ENCODE measurements at regions not wholly inside any gene's neighbourhood (a gene's known extent, or its start where the extent isn't known, plus 50 kb on each side); places are given as distances from the start of the nearest gene placed in this dataset.

GRCh38 chr2:83756219-83756618 is 702.9 kb downstream of the SUCLG1 start:
- DNase-seq = no peak

GRCh38 chr2:83747141-83747540 is 711.9 kb downstream of the SUCLG1 start:
- no peak for DNase-seq

GRCh38 chr2:83744855-83745254 is 714.2 kb downstream of the SUCLG1 start:
- no peak for DNase-seq

- no peak for DNase-seq
Measured at GRCh38 chr2:83742117-83742782, 716.8 kb downstream of the SUCLG1 start.

DNA sequence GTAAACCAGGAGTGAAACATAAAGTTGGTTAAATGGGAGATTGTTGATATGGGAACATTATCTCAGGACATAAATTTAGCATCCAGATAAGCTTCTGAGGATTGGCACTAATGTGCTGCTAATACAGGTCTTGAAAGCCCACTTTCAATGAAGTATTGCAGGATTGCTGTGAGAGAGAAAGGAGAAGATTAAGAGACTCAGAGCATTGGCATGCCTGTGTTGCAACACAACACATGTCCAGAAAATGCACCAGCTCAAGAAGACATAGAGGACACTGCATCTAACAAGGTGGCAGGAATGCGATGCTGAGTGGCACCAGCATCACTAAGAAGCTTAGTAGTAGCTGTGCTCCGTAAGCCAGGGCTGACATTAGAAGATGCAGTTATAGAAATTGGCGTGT is 728.9 kb downstream of the SUCLG1 start:
- DNase-seq = no peak

- DNase-seq = no peak
Measured at GRCh38 chr2:83725735-83726134, 733.3 kb downstream of the SUCLG1 start.

DNA sequence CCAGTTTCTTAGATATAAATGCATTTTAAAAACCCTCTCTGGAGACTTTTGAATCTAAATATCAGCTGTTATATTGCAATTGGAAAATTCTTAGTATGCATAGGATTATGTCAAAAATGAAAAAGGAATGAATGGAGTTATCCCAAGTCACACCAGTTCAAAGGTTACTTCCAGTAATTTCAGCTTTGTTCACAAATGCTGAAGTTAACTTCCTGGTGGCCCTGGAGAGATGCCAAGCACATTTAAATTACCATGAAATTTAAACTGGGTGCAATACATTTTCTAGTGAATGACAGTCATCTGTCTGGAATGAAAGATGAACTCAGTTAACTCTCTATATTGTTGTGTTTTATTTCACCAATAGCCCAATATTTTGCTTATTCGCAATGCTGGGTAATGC is 753.9 kb downstream of the SUCLG1 start:
- DNase-seq = no peak

GRCh38 chr2:83703598-83703997 is 755.5 kb downstream of the SUCLG1 start:
- DNase-seq = no peak

DNA sequence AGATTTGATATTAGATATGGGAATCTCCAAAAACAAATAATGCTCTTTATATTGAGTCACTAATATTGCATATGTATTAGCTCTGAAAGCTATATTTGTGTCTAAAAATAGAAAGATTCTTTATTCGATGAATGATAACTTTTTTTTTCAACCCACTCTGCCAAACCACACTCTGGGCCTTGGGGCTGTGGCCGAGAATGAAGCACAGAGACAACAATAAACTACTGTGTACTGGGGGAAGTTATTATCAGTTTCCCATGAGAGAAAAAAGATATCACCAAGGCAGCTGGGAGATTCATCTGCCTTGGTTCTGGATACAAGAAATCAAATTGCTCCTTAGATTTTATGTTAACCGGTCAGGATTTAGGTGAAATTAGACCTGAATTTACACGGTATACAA is 762.2 kb downstream of the SUCLG1 start:
- DNase-seq = no peak

- no peak for DNase-seq
Measured at GRCh38 chr2:83695530-83695929, 763.5 kb downstream of the SUCLG1 start.

DNA sequence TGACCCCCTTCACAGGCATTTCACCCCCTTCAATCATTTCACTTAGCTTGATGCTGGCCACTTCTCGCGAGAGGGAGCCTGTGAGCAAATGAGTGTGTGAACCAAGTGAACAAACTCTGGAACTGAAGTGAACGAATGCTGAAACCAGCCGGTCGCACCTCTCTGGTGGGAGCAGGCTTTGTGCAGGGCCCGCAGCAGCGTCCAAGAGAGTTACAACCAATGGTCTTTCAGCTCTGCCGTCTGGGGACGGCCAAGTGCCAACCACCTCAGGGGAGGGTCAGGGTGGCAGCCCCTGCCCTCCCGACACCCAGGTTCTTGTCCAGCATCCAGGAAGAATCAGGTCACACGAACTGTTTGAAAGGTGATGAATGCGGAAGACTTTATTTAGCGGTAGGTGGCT is 764.0 kb downstream of the SUCLG1 start:
- DNase-seq = no peak

DNA sequence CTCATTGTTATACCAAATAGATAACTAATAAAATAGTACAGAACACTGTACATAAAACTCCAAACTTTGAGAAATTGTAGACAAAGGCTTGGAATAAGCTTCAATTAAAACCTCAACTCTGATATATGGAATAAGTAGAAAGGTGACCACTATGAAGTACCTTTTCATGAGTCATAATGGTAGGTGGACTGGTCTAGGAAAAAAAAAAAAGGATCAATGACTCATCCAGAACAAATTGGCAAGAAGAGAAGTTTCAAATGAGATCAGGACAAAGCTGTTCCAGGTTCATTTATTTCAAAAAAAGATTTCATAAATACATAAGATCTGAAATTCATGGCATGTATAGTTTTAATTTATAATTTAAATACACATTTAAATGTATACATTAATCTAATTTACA is 769.7 kb downstream of the SUCLG1 start:
- DNase-seq = no peak

GRCh38 chr2:83686863-83687262 is 772.2 kb downstream of the SUCLG1 start:
- no peak for DNase-seq

- DNase-seq = no peak
Measured at GRCh38 chr2:83674050-83674449, 785.0 kb downstream of the SUCLG1 start.

DNA sequence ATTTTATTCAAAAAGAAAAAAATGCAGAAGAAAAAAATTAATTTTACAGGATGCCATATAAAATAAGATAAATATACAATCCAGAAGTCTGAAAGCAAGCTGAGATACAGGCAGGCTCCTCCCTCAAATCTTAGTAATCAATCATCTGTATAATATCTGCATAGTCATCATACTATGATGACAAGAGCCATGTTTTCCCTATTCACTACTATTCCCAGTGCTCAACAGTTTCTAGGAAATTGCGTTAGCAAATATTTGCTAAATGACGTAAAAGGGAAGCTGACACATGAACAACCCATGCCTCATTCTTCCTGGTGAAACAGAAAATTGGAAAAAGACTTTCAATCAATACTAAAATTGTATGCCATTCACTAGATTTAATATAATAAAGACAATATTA is 793.2 kb downstream of the SUCLG1 start:
- DNase-seq = no peak

- DNase-seq = no peak
Measured at GRCh38 chr2:83665154-83665553, 793.9 kb downstream of the SUCLG1 start.

GRCh38 chr2:83661711-83662110 is 797.4 kb downstream of the SUCLG1 start:
- DNase-seq = no peak

DNA sequence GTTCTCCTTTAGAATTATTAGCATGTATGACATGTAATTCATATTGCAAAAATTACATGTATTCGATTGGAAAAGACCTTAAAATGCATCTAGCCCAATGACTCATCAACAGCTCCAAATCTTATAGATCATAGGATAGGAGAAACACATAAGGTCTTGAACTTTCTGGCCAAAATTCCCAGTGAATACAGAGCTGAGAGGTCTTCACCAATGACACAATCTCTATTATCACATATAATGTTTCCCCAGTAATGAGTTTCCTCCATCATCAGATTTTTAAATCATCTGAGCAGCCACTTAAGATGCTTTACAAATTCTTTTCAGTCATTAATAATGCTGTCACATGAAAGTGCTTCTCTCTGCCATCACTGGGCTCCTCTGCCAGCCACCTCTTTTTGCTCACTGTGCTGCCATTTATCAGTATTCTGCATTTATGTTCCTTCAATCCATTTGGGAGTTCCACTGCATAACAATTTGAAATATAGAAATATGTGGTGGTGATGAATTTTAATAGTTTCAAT is 804.9 kb downstream of the SUCLG1 start:
- no peak for DNase-seq

GRCh38 chr2:83650898-83651297 is 808.2 kb downstream of the SUCLG1 start:
- no peak for DNase-seq

GRCh38 chr2:83650161-83650560 is 808.9 kb downstream of the SUCLG1 start:
- DNase-seq = no peak

DNA sequence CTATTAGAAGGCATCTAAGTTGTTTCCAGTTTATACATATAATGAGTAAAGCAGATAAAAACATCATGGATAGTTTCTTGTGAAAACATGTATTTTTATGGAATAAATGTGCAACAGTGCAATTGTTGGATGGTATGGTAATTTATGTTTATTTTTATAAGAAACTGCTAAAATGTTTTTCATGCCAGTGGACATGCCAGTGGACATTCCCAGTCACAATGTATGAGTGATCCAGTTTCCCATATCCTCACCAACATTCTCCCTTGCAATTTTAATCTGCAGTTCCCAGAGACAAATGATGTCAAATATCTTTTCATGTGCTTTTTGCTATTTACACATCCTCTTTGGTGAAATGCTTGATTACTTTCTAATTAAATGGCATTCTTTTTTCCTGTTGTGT is 818.6 kb downstream of the SUCLG1 start:
- DNase-seq = no peak

DNA sequence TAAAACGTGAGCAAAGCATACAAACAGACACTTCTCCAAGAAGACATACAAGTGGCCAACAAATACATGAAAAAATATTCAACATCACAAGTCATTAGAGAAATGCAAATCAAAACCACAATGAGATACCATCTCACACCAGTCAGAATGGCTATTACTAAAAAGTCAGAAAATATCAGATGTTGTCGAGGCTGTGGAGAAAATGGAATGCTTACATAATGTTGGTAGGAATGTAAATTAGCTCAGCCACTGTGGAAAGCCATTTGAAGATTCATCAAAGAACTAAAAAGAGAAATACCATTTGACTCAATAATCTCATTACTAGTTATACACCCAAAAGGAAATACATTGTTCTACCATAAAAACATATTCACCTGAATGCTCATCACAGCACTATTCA is 825.7 kb downstream of the SUCLG1 start:
- DNase-seq = no peak

DNA sequence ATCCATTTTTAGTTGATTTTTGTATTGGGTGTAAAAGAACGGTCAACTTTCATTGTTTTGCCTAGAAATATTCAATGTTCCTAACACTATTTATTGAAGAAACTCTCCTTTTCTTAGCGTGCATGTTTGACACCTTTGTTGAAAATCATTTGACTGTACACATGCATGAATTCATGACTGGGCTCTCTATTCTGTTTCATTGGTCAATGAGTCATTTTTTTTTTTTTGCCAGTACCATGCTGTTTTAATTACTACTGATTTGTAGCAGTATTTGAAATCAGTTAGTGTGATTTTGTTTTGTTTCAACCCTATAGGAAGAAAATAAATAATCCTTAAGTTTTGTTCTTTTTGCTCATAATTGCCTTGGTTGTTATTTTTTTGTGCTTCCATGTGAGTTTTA is 828.7 kb downstream of the SUCLG1 start:
- DNase-seq = no peak

GRCh38 chr2:83615511-83615910 is 843.6 kb downstream of the SUCLG1 start:
- no peak for DNase-seq

GRCh38 chr2:83613178-83613577 is 845.9 kb downstream of the SUCLG1 start:
- DNase-seq = no peak
